ENCODE measurements at regions not wholly inside any gene's neighbourhood (a gene's known extent, or its start where the extent isn't known, plus 50 kb on each side); places are given as distances from the start of the nearest gene placed in this dataset.

DNA sequence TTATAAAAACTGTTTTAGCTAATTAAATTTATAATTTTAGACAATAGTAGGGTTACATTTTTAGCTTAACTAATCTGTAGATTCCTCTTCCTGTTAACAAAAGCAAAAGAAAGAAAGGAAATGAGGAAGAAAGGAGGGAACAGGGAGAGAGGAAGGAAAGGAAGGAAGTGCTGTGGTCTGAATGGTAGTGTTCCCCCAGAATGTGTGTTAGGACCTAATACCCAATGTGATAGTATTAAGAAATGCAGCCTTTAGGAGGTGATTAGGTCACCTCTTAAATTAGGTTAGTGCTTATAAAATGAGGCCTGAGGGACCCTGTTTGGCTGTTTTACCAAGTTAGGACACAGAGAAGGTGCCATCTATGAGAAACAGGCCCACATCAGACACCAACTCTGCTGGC lies 136.9 kb upstream of the SAMSN1 start:
- TF ChIP-seq, protein P1, sequence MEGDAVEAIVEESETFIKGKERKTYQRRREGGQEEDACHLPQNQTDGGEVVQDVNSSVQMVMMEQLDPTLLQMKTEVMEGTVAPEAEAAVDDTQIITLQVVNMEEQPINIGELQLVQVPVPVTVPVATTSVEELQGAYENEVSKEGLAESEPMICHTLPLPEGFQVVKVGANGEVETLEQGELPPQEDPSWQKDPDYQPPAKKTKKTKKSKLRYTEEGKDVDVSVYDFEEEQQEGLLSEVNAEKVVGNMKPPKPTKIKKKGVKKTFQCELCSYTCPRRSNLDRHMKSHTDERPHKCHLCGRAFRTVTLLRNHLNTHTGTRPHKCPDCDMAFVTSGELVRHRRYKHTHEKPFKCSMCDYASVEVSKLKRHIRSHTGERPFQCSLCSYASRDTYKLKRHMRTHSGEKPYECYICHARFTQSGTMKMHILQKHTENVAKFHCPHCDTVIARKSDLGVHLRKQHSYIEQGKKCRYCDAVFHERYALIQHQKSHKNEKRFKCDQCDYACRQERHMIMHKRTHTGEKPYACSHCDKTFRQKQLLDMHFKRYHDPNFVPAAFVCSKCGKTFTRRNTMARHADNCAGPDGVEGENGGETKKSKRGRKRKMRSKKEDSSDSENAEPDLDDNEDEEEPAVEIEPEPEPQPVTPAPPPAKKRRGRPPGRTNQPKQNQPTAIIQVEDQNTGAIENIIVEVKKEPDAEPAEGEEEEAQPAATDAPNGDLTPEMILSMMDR (IDR thresholded peaks at IDR 0.05), result no peak
- H3K27ac ChIP-seq (ENCODE audit: low read depth in 1 of 2, low read length in 2 of 2), result no peak overlapping the region
- ATAC-seq (ENCODE audit: poor library complexity), result no peak
- peaks cover 15% of the 10 kb centered on the region for H3K4me1 ChIP-seq (ENCODE audit: insufficient read depth, low read length)
- Mint-ChIP-seq H3K4me3 (no peak overlapping the region), H3K36me3 (ENCODE audit: low read depth) (no peaks in the 10 kb centered on the region), H3K27me3 (no peaks in the 10 kb centered on the region), H3K9me3 (no peaks in the 10 kb centered on the region), H3K27ac (no peak overlapping the region), H3K4me1 (ENCODE audit: low read depth) (peaks cover 40% of the 10 kb centered on the region)
- H3K4me3 ChIP-seq (ENCODE audit: low read length), result no peak overlapping the region
- no peak for DNase-seq
- intact Hi-C loops (cut with DNase I, micrococcal nuclease), result no loop called here
- no peaks in the 10 kb centered on the region for H3K36me3 ChIP-seq (ENCODE audit: insufficient read depth, low read length)
- ChIA-PET POLR2A (no interaction called here), CTCF (no interaction called here)
- no peaks in the 10 kb centered on the region for H3K9me3 ChIP-seq (ENCODE audit: control insufficient read depth in 1 of 2, insufficient read depth in 1 of 2, low read length in 2 of 2)
- H3K27me3 ChIP-seq (ENCODE audit: control insufficient read depth in 1 of 2, insufficient read depth in 2 of 2, low read length in 2 of 2), result no peaks in the 10 kb centered on the region

DNA sequence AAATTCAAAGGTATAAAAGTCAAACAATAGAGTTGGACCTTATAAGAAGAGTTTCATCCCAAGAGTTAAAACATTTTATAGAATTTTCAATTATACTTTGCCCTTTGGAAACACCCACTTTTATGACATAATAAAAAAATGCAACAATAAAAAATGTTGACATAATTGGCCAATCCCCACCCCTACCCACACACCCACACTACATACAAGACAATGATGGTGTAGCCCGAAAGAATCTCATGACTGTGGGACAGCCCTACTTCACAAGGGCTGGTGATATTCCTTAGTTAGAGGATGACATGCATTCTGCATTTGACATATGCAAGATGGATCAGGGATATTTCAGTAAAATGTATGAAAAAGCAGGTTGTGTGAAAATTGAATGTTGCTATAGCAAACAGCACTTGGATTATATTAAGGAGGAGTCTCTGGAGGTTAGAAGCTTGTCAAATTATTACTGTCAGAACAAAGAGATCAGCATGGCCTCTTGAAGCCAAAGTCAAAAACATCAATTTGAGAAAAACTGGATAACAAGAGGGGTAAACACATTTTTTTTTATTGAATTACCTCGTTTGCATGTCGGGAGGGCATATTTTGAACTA lies 133.0 kb upstream of the SAMSN1 start:
- Histone ChIP-seq H3K27ac (ENCODE audit: low read depth in 1 of 2, low read length in 2 of 2) (no peak overlapping the region), H3K9me3 (ENCODE audit: control insufficient read depth in 1 of 2, insufficient read depth in 1 of 2, low read length in 2 of 2) (no peaks in the 10 kb centered on the region), H3K27me3 (ENCODE audit: control insufficient read depth in 1 of 2, insufficient read depth in 2 of 2, low read length in 2 of 2) (no peaks in the 10 kb centered on the region), H3K4me3 (ENCODE audit: low read length) (no peak overlapping the region), H3K36me3 (ENCODE audit: insufficient read depth, low read length) (no peaks in the 10 kb centered on the region), H3K4me1 (ENCODE audit: insufficient read depth, low read length) (peaks cover 24% of the 10 kb centered on the region)
- intact Hi-C loops (cut with DNase I, micrococcal nuclease), result loop anchor here (5.0 to 10.0 kb wide), 3 partner anchors 137 to 1046 kb away; partner anchors contain the start of gene USP25 (in 1 of the 2)
- Mint-ChIP-seq H3K27me3 (no peaks in the 10 kb centered on the region), H3K27ac (peak overlapping the region; percentile 97), H3K4me1 (ENCODE audit: low read depth) (peaks cover 61% of the 10 kb centered on the region), H3K9me3 (no peaks in the 10 kb centered on the region), H3K36me3 (ENCODE audit: low read depth) (no peaks in the 10 kb centered on the region), H3K4me3 (no peak overlapping the region)
- ChIA-PET POLR2A (no interaction called here), CTCF (no interaction called here)
- TF ChIP-seq, protein P1 (IDR thresholded peaks at IDR 0.05), result no peak
- ATAC-seq (ENCODE audit: poor library complexity), result no peak
- no peak for DNase-seq

DNA sequence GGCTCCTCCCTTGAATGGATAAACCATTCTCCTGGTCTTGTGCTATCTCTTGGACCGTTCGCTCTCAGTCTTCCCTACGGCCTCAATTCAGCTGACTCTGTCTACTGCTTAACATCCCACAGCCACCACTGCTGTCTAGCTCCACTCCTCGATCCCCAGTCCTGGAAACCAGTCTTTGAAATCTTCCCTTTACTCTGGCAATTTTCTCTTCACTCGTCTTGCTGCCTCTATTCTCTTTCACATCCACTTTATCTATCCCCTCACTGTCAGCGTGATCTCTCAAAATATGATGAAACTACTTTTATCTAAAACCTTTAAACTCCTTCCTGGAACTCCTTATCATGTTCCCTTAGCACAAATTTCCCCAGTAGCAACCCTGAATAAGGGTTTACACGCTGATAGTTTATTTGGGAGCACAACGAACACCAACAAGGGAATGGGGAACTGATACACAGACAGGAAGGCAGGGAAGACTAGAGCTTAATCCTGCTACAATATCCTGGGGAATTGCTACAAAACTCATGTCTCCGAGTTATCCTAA lies 131.6 kb upstream of the SAMSN1 start:
- Histone ChIP-seq H3K9me3 (ENCODE audit: control insufficient read depth in 1 of 2, insufficient read depth in 1 of 2, low read length in 2 of 2) (no peaks in the 10 kb centered on the region), H3K36me3 (ENCODE audit: insufficient read depth, low read length) (no peaks in the 10 kb centered on the region), H3K4me1 (ENCODE audit: insufficient read depth, low read length) (peaks cover 22% of the 10 kb centered on the region), H3K27ac (ENCODE audit: low read depth in 1 of 2, low read length in 2 of 2) (peak overlapping the region in 1 of 2 donors; percentile 60), H3K4me3 (ENCODE audit: low read length) (no peak overlapping the region), H3K27me3 (ENCODE audit: control insufficient read depth in 1 of 2, insufficient read depth in 2 of 2, low read length in 2 of 2) (no peaks in the 10 kb centered on the region)
- no peak for ATAC-seq (ENCODE audit: poor library complexity)
- Mint-ChIP-seq H3K27me3 (no peaks in the 10 kb centered on the region), H3K4me1 (ENCODE audit: low read depth) (peaks cover 58% of the 10 kb centered on the region), H3K9me3 (no peaks in the 10 kb centered on the region), H3K27ac (peak overlapping the region; percentile 97), H3K4me3 (no peak overlapping the region), H3K36me3 (ENCODE audit: low read depth) (no peaks in the 10 kb centered on the region)
- intact Hi-C loops (cut with DNase I, micrococcal nuclease), result loop anchor here (2.0 to 10.0 kb wide), 4 partner anchors 135 to 1047 kb away; partner anchors contain the start of gene USP25 (in 1 of the 2)
- POLR2A ChIA-PET, result interaction anchor here (1.1 to 3.5 kb wide), 2 partner anchors 9 to 75 kb away, joined by 3 to 13 read pairs; no protein-coding TSS in a partner anchor
- no peak for DNase-seq
- TF ChIP-seq, protein P1 (IDR thresholded peaks at IDR 0.05), result no peak
- CTCF ChIA-PET, result no interaction called here
